ENCODE measurements at regions not wholly inside any gene's neighbourhood (a gene's known extent, or its start where the extent isn't known, plus 50 kb on each side); places are given as distances from the start of the nearest gene placed in this dataset.

- TF ChIP-seq ZNF425 (CRISPR knock-in tag; conservative IDR thresholded peaks at IDR 0.05) (no peak), PREB (CRISPR knock-in tag; IDR thresholded peaks at IDR 0.05; ENCODE audit: borderline replicate concordance) (no peak)
- TF ChIP-seq, protein P1, sequence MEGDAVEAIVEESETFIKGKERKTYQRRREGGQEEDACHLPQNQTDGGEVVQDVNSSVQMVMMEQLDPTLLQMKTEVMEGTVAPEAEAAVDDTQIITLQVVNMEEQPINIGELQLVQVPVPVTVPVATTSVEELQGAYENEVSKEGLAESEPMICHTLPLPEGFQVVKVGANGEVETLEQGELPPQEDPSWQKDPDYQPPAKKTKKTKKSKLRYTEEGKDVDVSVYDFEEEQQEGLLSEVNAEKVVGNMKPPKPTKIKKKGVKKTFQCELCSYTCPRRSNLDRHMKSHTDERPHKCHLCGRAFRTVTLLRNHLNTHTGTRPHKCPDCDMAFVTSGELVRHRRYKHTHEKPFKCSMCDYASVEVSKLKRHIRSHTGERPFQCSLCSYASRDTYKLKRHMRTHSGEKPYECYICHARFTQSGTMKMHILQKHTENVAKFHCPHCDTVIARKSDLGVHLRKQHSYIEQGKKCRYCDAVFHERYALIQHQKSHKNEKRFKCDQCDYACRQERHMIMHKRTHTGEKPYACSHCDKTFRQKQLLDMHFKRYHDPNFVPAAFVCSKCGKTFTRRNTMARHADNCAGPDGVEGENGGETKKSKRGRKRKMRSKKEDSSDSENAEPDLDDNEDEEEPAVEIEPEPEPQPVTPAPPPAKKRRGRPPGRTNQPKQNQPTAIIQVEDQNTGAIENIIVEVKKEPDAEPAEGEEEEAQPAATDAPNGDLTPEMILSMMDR (IDR thresholded peaks at IDR 0.05): no peak
Observed at GRCh38 chr16:86927699-86928098, 349.4 kb downstream of the FOXL1 start (continued).

DNA sequence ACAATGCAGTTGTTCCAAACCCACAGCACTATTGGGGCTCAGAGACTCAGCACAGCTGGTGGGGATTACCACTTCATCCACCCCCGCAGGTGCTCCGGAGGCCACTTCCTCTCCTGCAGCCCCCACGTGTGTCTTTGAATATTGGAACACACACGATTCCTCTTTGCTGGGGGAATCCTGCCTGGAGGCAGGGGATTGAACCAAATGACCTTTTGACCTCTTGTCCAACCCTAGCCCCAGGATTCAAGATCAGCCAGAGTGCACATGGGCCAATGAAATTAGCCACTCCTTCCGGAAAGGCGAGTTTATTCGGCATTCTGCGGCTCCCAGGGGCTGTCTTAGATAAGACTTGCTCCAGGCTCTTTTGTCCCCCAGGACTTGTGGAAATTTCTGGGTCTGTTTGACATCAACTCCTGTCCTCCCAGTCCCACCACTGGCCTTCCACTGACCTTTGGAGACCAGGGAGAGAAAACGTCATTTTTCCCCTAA is 350.2 kb downstream of the FOXL1 start:
- no peak for TF ChIP-seq TEAD1 (CRISPR knock-in tag; IDR thresholded peaks at IDR 0.05)
- TF ChIP-seq, protein P2, sequence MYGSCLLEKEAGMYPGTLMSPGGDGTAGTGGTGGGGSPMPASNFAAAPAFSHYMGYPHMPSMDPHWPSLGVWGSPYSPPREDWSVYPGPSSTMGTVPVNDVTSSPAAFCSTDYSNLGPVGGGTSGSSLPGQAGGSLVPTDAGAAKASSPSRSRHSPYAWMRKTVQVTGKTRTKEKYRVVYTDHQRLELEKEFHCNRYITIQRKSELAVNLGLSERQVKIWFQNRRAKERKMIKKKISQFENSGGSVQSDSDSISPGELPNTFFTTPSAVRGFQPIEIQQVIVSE (CRISPR knock-in tag; IDR thresholded peaks at IDR 0.05; ENCODE audit: borderline replicate concordance): no peak
- TF ChIP-seq FOXJ3 (CRISPR knock-in tag; IDR thresholded peaks at IDR 0.05; ENCODE audit: borderline replicate concordance): no peak
- no peak for TF ChIP-seq MXD4 (CRISPR knock-in tag; IDR thresholded peaks at IDR 0.05; ENCODE audit: borderline replicate concordance)
- TF ChIP-seq KAT7 (CRISPR knock-in tag; IDR thresholded peaks at IDR 0.05; ENCODE audit: borderline replicate concordance): no peak
- no peak for TF ChIP-seq NFATC4 (CRISPR knock-in tag; IDR thresholded peaks at IDR 0.05)
- no peaks in the 10 kb centered on the region for H3K36me3 Mint-ChIP-seq
- ChIA-PET POLR2A (no interaction called here), CTCF (no interaction called here)
- peaks cover 3% of the 10 kb centered on the region; the same call in 1 of the 2 replicates for H3K4me1 Mint-ChIP-seq
- DNase-seq (ENCODE audit: low spot score): no peak
- no peaks in the 10 kb centered on the region for H3K27me3 Mint-ChIP-seq (ENCODE audit: low read depth)
- H3K4me3 Mint-ChIP-seq: no peak overlapping the region
- H3K27ac Mint-ChIP-seq: no peak overlapping the region
- ATAC-seq: no peak
- 0 out of 2 replicates have a peak, but pooled peaks cover 2% of the 10 kb centered on the region for H3K9me3 Mint-ChIP-seq

- no peak for ATAC-seq
- TF ChIP-seq PRRX2 (CRISPR knock-in tag; IDR thresholded peaks at IDR 0.05): no peak
- TF ChIP-seq ZBTB21 (CRISPR knock-in tag; IDR thresholded peaks at IDR 0.05; ENCODE audit: borderline replicate concordance): no peak
- TF ChIP-seq ELF4 (CRISPR knock-in tag; IDR thresholded peaks at IDR 0.05; ENCODE audit: low read depth): no peak
- no peak for TF ChIP-seq CREB1 (CRISPR knock-in tag; IDR thresholded peaks at IDR 0.05)
- no peak for TF ChIP-seq TCF7 (CRISPR knock-in tag; IDR thresholded peaks at IDR 0.05; ENCODE audit: low read depth)
- no peak for TF ChIP-seq ZNF423 (CRISPR knock-in tag; IDR thresholded peaks at IDR 0.05)
- TF ChIP-seq ZMAT4 (CRISPR knock-in tag; IDR thresholded peaks at IDR 0.05): no peak
- TF ChIP-seq ERG (CRISPR knock-in tag; IDR thresholded peaks at IDR 0.05): no peak
- no peak for TF ChIP-seq KAT7 (CRISPR knock-in tag; IDR thresholded peaks at IDR 0.05; ENCODE audit: borderline replicate concordance)
- no peak for TF ChIP-seq ZNF671 (CRISPR knock-in tag; IDR thresholded peaks at IDR 0.05)
- TF ChIP-seq, protein P3, sequence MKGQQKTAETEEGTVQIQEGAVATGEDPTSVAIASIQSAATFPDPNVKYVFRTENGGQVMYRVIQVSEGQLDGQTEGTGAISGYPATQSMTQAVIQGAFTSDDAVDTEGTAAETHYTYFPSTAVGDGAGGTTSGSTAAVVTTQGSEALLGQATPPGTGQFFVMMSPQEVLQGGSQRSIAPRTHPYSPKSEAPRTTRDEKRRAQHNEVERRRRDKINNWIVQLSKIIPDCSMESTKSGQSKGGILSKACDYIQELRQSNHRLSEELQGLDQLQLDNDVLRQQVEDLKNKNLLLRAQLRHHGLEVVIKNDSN (CRISPR knock-in tag; IDR thresholded peaks at IDR 0.05): no peak
- no peak for TF ChIP-seq NR1H2 (CRISPR knock-in tag; IDR thresholded peaks at IDR 0.05)
- TF ChIP-seq JUN (CRISPR knock-in tag; IDR thresholded peaks at IDR 0.05): no peak
- TF ChIP-seq, protein P4, sequence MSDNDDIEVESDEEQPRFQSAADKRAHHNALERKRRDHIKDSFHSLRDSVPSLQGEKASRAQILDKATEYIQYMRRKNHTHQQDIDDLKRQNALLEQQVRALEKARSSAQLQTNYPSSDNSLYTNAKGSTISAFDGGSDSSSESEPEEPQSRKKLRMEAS (CRISPR knock-in tag; IDR thresholded peaks at IDR 0.05): no peak
- no peak for TF ChIP-seq PREB (CRISPR knock-in tag; IDR thresholded peaks at IDR 0.05; ENCODE audit: borderline replicate concordance)
- no peak for TF ChIP-seq TEAD1 (CRISPR knock-in tag; IDR thresholded peaks at IDR 0.05)
Observed at GRCh38 chr16:86929057-86929871, 350.9 kb downstream of the FOXL1 start.

More at GRCh38 chr16:86929057-86929871, 350.9 kb downstream of the FOXL1 start:
- DNase-seq (ENCODE audit: low spot score): no peak
- Mint-ChIP-seq H3K4me1 (peaks cover 3% of the 10 kb centered on the region; the same call in 1 of the 2 replicates), H3K4me3 (no peak overlapping the region), H3K36me3 (no peaks in the 10 kb centered on the region), H3K9me3 (0 out of 2 replicates have a peak, but pooled peaks cover 2% of the 10 kb centered on the region), H3K27me3 (ENCODE audit: low read depth) (no peaks in the 10 kb centered on the region), H3K27ac (no peak overlapping the region)
- CTCF ChIA-PET: interaction anchor here (0.9 kb wide), 1 partner anchor 133 kb away, joined by 4 read pairs; no protein-coding TSS in a partner anchor
- POLR2A ChIA-PET: interaction anchor here (0.6 kb wide), 1 partner anchor 25 kb away, joined by 5 read pairs; no protein-coding TSS in a partner anchor
